Stomach (tissue), 4 donors: ENCODE measurements at regions not wholly inside any gene's neighbourhood (a gene's known extent, or its start where the extent isn't known, plus 50 kb on each side); places are given as distances from the start of the nearest gene placed in this dataset.

ENCODE experiments used
- CTCF ChIP-seq, 7 experiments: fragments of 450-650 bp in 4 of 7; fragments of 200-600 bp in 3 of 7; sonication (generic) in 3 of 7; IDR thresholded peaks; one replicate each; pipeline ENCODE4 v1.5.1; 2016 to 2019; ENCODE audit warnings: antibody characterized with exemption in 7 of 7, control low read depth in 2 of 7, mild to moderate bottlenecking in 1 of 7
- EP300 ChIP-seq: sonication (generic); formaldehyde crosslinking; IDR thresholded peaks from one replicate; pipeline ENCODE4 v1.6.1; 2017; ENCODE audit warnings: antibody characterized with exemption
- POLR2A ChIP-seq, 4 donors: fragments of 450-650 bp; IDR thresholded peaks; one replicate each; pipeline ENCODE4 v1.6.1; 2016; ENCODE audit warnings: antibody characterized with exemption in 4 of 4, control low read depth in 2 of 4, mild to moderate bottlenecking in 1 of 4, moderate library complexity in 1 of 4
- POLR2AphosphoS5 ChIP-seq, 3 donors: sonication (generic); formaldehyde crosslinking; IDR thresholded peaks; one replicate each; pipeline ENCODE4 v1.6.1; 2016; ENCODE audit warnings: antibody characterized with exemption in 3 of 3

- TF ChIP-seq POLR2A (IDR thresholded peaks at IDR 0.05), result no peak
- TF ChIP-seq CTCF (IDR thresholded peaks at IDR 0.05), result no peak
- TF ChIP-seq POLR2AphosphoS5 (IDR thresholded peaks at IDR 0.05), result no peak
- TF ChIP-seq EP300, result no peak
These were observed 111.8 kb upstream of the FRMPD4 start for GRCh38 chrX:12026481-12026880.
